ENCODE measurements at regions not wholly inside any gene's neighbourhood (a gene's known extent, or its start where the extent isn't known, plus 50 kb on each side); places are given as distances from the start of the nearest gene placed in this dataset.

DNA sequence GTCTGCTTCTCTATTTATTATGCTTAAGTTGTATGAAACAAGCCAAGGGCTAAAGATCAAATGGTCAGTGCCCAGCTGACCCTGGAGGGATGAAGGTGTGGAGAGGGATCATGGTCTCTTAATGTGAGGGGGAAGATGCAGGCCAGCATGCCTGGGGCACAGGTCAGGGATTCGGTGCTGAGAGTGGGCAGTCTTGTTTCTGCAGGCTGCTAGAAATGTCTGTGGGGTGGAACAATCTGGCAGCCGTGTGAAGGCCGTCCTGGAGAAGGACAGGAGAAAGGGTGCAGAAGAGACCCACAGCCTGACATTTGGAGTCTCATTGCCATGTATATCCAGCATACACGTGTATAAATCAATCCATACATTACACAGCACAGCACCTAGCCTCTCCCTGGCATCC is 258.3 kb upstream of the MOCS1 start:
- TF ChIP-seq, protein P1, sequence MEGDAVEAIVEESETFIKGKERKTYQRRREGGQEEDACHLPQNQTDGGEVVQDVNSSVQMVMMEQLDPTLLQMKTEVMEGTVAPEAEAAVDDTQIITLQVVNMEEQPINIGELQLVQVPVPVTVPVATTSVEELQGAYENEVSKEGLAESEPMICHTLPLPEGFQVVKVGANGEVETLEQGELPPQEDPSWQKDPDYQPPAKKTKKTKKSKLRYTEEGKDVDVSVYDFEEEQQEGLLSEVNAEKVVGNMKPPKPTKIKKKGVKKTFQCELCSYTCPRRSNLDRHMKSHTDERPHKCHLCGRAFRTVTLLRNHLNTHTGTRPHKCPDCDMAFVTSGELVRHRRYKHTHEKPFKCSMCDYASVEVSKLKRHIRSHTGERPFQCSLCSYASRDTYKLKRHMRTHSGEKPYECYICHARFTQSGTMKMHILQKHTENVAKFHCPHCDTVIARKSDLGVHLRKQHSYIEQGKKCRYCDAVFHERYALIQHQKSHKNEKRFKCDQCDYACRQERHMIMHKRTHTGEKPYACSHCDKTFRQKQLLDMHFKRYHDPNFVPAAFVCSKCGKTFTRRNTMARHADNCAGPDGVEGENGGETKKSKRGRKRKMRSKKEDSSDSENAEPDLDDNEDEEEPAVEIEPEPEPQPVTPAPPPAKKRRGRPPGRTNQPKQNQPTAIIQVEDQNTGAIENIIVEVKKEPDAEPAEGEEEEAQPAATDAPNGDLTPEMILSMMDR (IDR thresholded peaks at IDR 0.05) = no peak
- TF ChIP-seq POLR2A (IDR thresholded peaks at IDR 0.05) = no peak
